HG02973 (cell line): ENCODE measurements at regions not wholly inside any gene's neighbourhood (a gene's known extent, or its start where the extent isn't known, plus 50 kb on each side); places are given as distances from the start of the nearest gene placed in this dataset.
A peak's percentile ranks its signal among the peaks of the same experiment; 100 is the strongest.

ENCODE experiments used
- ATAC-seq: cut with Tn5 transposase; IDR thresholded peaks from one replicate; pipeline ENCODE4 v1.9.1; 2021; ENCODE audit warnings: moderate library complexity; ENCODE audit not compliant: unreplicated experiment

- no peak for ATAC-seq
These were observed 1210.3 kb upstream of the ZEB2 start for GRCh38 chr2:145729993-145730770.

- ATAC-seq = no peak
These were observed 1209.6 kb upstream of the ZEB2 start for GRCh38 chr2:145729481-145729880.

GRCh38 chr2:145728511-145728910 lies 1208.6 kb upstream of the ZEB2 start:
- ATAC-seq = no peak

GRCh38 chr2:145725876-145726275 lies 1206.0 kb upstream of the ZEB2 start:
- ATAC-seq = no peak

- no peak for ATAC-seq
These were observed 1204.5 kb upstream of the ZEB2 start for GRCh38 chr2:145724311-145724898.

- no peak for ATAC-seq
These were observed 1204.0 kb upstream of the ZEB2 start for GRCh38 chr2:145723872-145724271.

GRCh38 chr2:145721681-145722080 lies 1201.8 kb upstream of the ZEB2 start:
- ATAC-seq = no peak

- ATAC-seq = no peak
These were observed 1195.7 kb upstream of the ZEB2 start for GRCh38 chr2:145715601-145716000.

- no peak for ATAC-seq
These were observed 1190.4 kb upstream of the ZEB2 start for GRCh38 chr2:145710303-145710702.

- ATAC-seq = no peak
These were observed 1182.4 kb upstream of the ZEB2 start for GRCh38 chr2:145702305-145702704.

GRCh38 chr2:145692971-145693478 lies 1173.1 kb upstream of the ZEB2 start:
- ATAC-seq = peak; percentile 85

- no peak for ATAC-seq
These were observed 1171.7 kb upstream of the ZEB2 start for GRCh38 chr2:145691659-145692058.

GRCh38 chr2:145690183-145690778 lies 1170.4 kb upstream of the ZEB2 start:
- ATAC-seq = no peak

- ATAC-seq = no peak
These were observed 1169.4 kb upstream of the ZEB2 start for GRCh38 chr2:145689277-145689676.

- ATAC-seq = no peak
These were observed 1168.2 kb upstream of the ZEB2 start for GRCh38 chr2:145688156-145688555.

GRCh38 chr2:145687442-145688134 lies 1167.7 kb upstream of the ZEB2 start:
- no peak for ATAC-seq

GRCh38 chr2:145685383-145686050 lies 1165.6 kb upstream of the ZEB2 start:
- no peak for ATAC-seq

- no peak for ATAC-seq
These were observed 1162.7 kb upstream of the ZEB2 start for GRCh38 chr2:145682546-145683157.

- no peak for ATAC-seq
These were observed 1160.4 kb upstream of the ZEB2 start for GRCh38 chr2:145680276-145680675.

GRCh38 chr2:145677371-145677770 lies 1157.5 kb upstream of the ZEB2 start:
- no peak for ATAC-seq
